Mucosa of rectum (tissue), 2 donors: ENCODE measurements at regions not wholly inside any gene's neighbourhood (a gene's known extent, or its start where the extent isn't known, plus 50 kb on each side); places are given as distances from the start of the nearest gene placed in this dataset.

ENCODE experiments used
- H3K27ac ChIP-seq, 2 donors: one replicate each; pipeline ENCODE4 v1.7.0; 2013; ENCODE audit warnings: inconsistent platforms in 2 of 2, low read depth in 2 of 2, low read length in 2 of 2
- H3K27me3 ChIP-seq, 2 donors: one replicate each; pipeline ENCODE4 v1.7.0; 2013; ENCODE audit warnings: low read length in 2 of 2; ENCODE audit not compliant: control insufficient read depth in 2 of 2, insufficient read depth in 2 of 2
- H3K36me3 ChIP-seq, 2 donors: one replicate each; pipeline ENCODE4 v1.7.0; 2013; ENCODE audit warnings: low read length in 2 of 2; ENCODE audit not compliant: control insufficient read depth in 2 of 2, insufficient read depth in 2 of 2
- H3K4me1 ChIP-seq, 2 donors: one replicate each; pipeline ENCODE4 v1.7.0; 2013; ENCODE audit warnings: low read length in 2 of 2, mild to moderate bottlenecking in 1 of 2; ENCODE audit not compliant: control insufficient read depth in 2 of 2, insufficient read depth in 2 of 2
- H3K4me3 ChIP-seq, 2 donors: one replicate each; pipeline ENCODE4 v1.7.0; 2013; ENCODE audit warnings: low read length in 2 of 2
- H3K9ac ChIP-seq, 2 donors: one replicate each; pipeline ENCODE4 v1.7.0; 2013; ENCODE audit warnings: low read length in 2 of 2, low read depth in 1 of 2, mild to moderate bottlenecking in 1 of 2
- H3K9me3 ChIP-seq, 2 donors: one replicate each; pipeline ENCODE4 v1.7.0; 2013; ENCODE audit warnings: low read length in 2 of 2; ENCODE audit not compliant: control insufficient read depth in 2 of 2
- donor health status: healthy.
- donor health status: Normal muscosa, but diverticular disease.

GRCh38 chr18:65477455-65477854, 273.4 kb upstream of the CDH7 start:
- no peaks in the 10 kb centered on the region for H3K36me3 ChIP-seq
- no peak overlapping the region for H3K27ac ChIP-seq
- no peak overlapping the region for H3K9ac ChIP-seq
- no peaks in the 10 kb centered on the region for H3K4me1 ChIP-seq
- H3K4me3 ChIP-seq = no peak overlapping the region
- H3K9me3 ChIP-seq = no peaks in the 10 kb centered on the region
- no peaks in the 10 kb centered on the region for H3K27me3 ChIP-seq

GRCh38 chr18:65468881-65469280, 281.9 kb upstream of the CDH7 start:
- Histone ChIP-seq H3K9ac (no peak overlapping the region), H3K4me1 (no peaks in the 10 kb centered on the region), H3K9me3 (no peaks in the 10 kb centered on the region), H3K27me3 (no peaks in the 10 kb centered on the region), H3K4me3 (no peak overlapping the region), H3K27ac (no peak overlapping the region), H3K36me3 (no peaks in the 10 kb centered on the region)

GRCh38 chr18:65464361-65464760, 286.5 kb upstream of the CDH7 start:
- Histone ChIP-seq H3K9me3 (no peaks in the 10 kb centered on the region), H3K4me3 (no peak overlapping the region), H3K4me1 (no peaks in the 10 kb centered on the region), H3K27ac (no peak overlapping the region), H3K36me3 (no peaks in the 10 kb centered on the region), H3K27me3 (no peaks in the 10 kb centered on the region), H3K9ac (no peak overlapping the region)

- H3K4me3 ChIP-seq = no peak overlapping the region
- no peaks in the 10 kb centered on the region for H3K36me3 ChIP-seq
- H3K27me3 ChIP-seq = no peaks in the 10 kb centered on the region
- no peak overlapping the region for H3K9ac ChIP-seq
- H3K9me3 ChIP-seq = no peaks in the 10 kb centered on the region
- H3K27ac ChIP-seq = no peak overlapping the region
- no peaks in the 10 kb centered on the region for H3K4me1 ChIP-seq
These were observed 291.1 kb upstream of the CDH7 start for GRCh38 chr18:65459741-65460140.

GRCh38 chr18:65458871-65459270, 291.9 kb upstream of the CDH7 start:
- no peaks in the 10 kb centered on the region for H3K9me3 ChIP-seq
- H3K4me1 ChIP-seq = no peaks in the 10 kb centered on the region
- H3K4me3 ChIP-seq = no peak overlapping the region
- H3K36me3 ChIP-seq = no peaks in the 10 kb centered on the region
- no peak overlapping the region for H3K27ac ChIP-seq
- no peak overlapping the region for H3K9ac ChIP-seq
- H3K27me3 ChIP-seq = no peaks in the 10 kb centered on the region

GRCh38 chr18:65439188-65439587, 311.6 kb upstream of the CDH7 start:
- no peak overlapping the region for H3K4me3 ChIP-seq
- H3K9ac ChIP-seq = no peak overlapping the region
- H3K27ac ChIP-seq = no peak overlapping the region
- no peaks in the 10 kb centered on the region for H3K27me3 ChIP-seq
- no peaks in the 10 kb centered on the region for H3K4me1 ChIP-seq
- H3K9me3 ChIP-seq = no peaks in the 10 kb centered on the region
- H3K36me3 ChIP-seq = no peaks in the 10 kb centered on the region

- Histone ChIP-seq H3K36me3 (no peaks in the 10 kb centered on the region), H3K27me3 (no peaks in the 10 kb centered on the region), H3K27ac (no peak overlapping the region), H3K9me3 (no peaks in the 10 kb centered on the region), H3K9ac (no peak overlapping the region), H3K4me1 (no peaks in the 10 kb centered on the region), H3K4me3 (no peak overlapping the region)
These were observed 314.4 kb upstream of the CDH7 start for GRCh38 chr18:65436430-65436829.

- H3K27ac ChIP-seq = no peak overlapping the region
- no peak overlapping the region for H3K9ac ChIP-seq
- no peaks in the 10 kb centered on the region for H3K9me3 ChIP-seq
- no peaks in the 10 kb centered on the region for H3K4me1 ChIP-seq
- no peaks in the 10 kb centered on the region for H3K27me3 ChIP-seq
- H3K4me3 ChIP-seq = no peak overlapping the region
- H3K36me3 ChIP-seq = no peaks in the 10 kb centered on the region
These were observed 315.3 kb upstream of the CDH7 start for GRCh38 chr18:65435534-65435933.

GRCh38 chr18:65429601-65430000, 321.2 kb upstream of the CDH7 start:
- no peaks in the 10 kb centered on the region for H3K36me3 ChIP-seq
- H3K27ac ChIP-seq = no peak overlapping the region
- no peaks in the 10 kb centered on the region for H3K27me3 ChIP-seq
- H3K9me3 ChIP-seq = no peaks in the 10 kb centered on the region
- H3K4me3 ChIP-seq = no peak overlapping the region
- H3K9ac ChIP-seq = no peak overlapping the region
- H3K4me1 ChIP-seq = no peaks in the 10 kb centered on the region

GRCh38 chr18:65425366-65425765, 325.4 kb upstream of the CDH7 start:
- Histone ChIP-seq H3K9ac (no peak overlapping the region), H3K4me1 (no peaks in the 10 kb centered on the region), H3K27ac (no peak overlapping the region), H3K4me3 (no peak overlapping the region), H3K9me3 (no peaks in the 10 kb centered on the region), H3K36me3 (no peaks in the 10 kb centered on the region), H3K27me3 (no peaks in the 10 kb centered on the region)

GRCh38 chr18:65423776-65424175, 327.0 kb upstream of the CDH7 start:
- H3K36me3 ChIP-seq = no peaks in the 10 kb centered on the region
- H3K27me3 ChIP-seq = no peaks in the 10 kb centered on the region
- no peak overlapping the region for H3K9ac ChIP-seq
- H3K27ac ChIP-seq = no peak overlapping the region
- no peaks in the 10 kb centered on the region for H3K4me1 ChIP-seq
- no peaks in the 10 kb centered on the region for H3K9me3 ChIP-seq
- H3K4me3 ChIP-seq = no peak overlapping the region
